ENCODE measurements at regions not wholly inside any gene's neighbourhood (a gene's known extent, or its start where the extent isn't known, plus 50 kb on each side); places are given as distances from the start of the nearest gene placed in this dataset.

GRCh38 chr18:47321815-47322214 lies 70.4 kb upstream of the SKOR2 start:
- TF ChIP-seq CTCF (IDR thresholded peaks at IDR 0.05; ENCODE audit: low read depth, low read length, poor library complexity, severe bottlenecking) = no peak
- TF ChIP-seq EZH2phosphoT487 (IDR thresholded peaks at IDR 0.05; ENCODE audit: borderline replicate concordance, low read length) = no peak

Data from DOHH2 (cell line).